GM12878 (cell line): ENCODE measurements at regions not wholly inside any gene's neighbourhood (a gene's known extent, or its start where the extent isn't known, plus 50 kb on each side); places are given as distances from the start of the nearest gene placed in this dataset.

Experiments used
- ASH2L ChIP-seq: fragments of 300-600, 200-600 bp; sonication (generic); IDR thresholded peaks from 2 replicates; pipeline ENCODE4 v1.6.1; 2017; ENCODE audit warnings: low read depth, mild to moderate bottlenecking, borderline replicate concordance
- ATF2 ChIP-seq: IDR thresholded peaks from 2 replicates; pipeline ENCODE4 v1.6.1; 2012; ENCODE audit warnings: low read length, inconsistent platforms
- ESRRA ChIP-seq: IDR thresholded peaks from 2 replicates; pipeline ENCODE4 v1.6.1; 2012; ENCODE audit warnings: mild to moderate bottlenecking, low read length, improper control_type of control experiment
- TAF1 ChIP-seq: IDR thresholded peaks from 2 replicates; pipeline ENCODE4 v1.6.1; 2011; ENCODE audit warnings: mild to moderate bottlenecking, low read depth, low read length, borderline replicate concordance
- ZNF274 ChIP-seq: IDR thresholded peaks from one replicate; pipeline ENCODE4 v1.8.0; 2011; ENCODE audit not compliant: insufficient read length, insufficient read depth
- TF ChIP-seq, protein P1 (sequence below), 3 experiments: IDR thresholded peaks in 2 of 3; conservative IDR thresholded peaks in 1 of 3; 2 replicates each; pipeline ENCODE4 v1.5.1; 2011; ENCODE audit warnings: low read depth in 3 of 3, low read length in 3 of 3, mild to moderate bottlenecking in 3 of 3, control low read depth in 2 of 3, moderate library complexity in 2 of 3, inconsistent platforms in 1 of 3, mixed read lengths in 1 of 3; ENCODE audit not compliant: control insufficient read depth in 2 of 3, insufficient read depth in 1 of 3; ENCODE audit errors: extremely low read depth in 1 of 3

- TF ChIP-seq, protein P1, sequence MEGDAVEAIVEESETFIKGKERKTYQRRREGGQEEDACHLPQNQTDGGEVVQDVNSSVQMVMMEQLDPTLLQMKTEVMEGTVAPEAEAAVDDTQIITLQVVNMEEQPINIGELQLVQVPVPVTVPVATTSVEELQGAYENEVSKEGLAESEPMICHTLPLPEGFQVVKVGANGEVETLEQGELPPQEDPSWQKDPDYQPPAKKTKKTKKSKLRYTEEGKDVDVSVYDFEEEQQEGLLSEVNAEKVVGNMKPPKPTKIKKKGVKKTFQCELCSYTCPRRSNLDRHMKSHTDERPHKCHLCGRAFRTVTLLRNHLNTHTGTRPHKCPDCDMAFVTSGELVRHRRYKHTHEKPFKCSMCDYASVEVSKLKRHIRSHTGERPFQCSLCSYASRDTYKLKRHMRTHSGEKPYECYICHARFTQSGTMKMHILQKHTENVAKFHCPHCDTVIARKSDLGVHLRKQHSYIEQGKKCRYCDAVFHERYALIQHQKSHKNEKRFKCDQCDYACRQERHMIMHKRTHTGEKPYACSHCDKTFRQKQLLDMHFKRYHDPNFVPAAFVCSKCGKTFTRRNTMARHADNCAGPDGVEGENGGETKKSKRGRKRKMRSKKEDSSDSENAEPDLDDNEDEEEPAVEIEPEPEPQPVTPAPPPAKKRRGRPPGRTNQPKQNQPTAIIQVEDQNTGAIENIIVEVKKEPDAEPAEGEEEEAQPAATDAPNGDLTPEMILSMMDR (IDR thresholded peaks at IDR 0.05 in 2 of 3, conservative IDR thresholded peaks at IDR 0.05 in 1 of 3; ENCODE audit: control insufficient read depth in 2 of 3, extremely low read depth in 1 of 3, insufficient read depth in 1 of 3, low read depth in 3 of 3, low read length in 3 of 3), result no peak
- TF ChIP-seq ZNF274 (no peak), TAF1 (no peak), ATF2 (no peak), ESRRA (no peak), ASH2L (no peak)
Measured at GRCh38 chr16:6690741-6691140, 641.9 kb upstream of the RBFOX1 start.
